ENCODE measurements at regions not wholly inside any gene's neighbourhood (a gene's known extent, or its start where the extent isn't known, plus 50 kb on each side); places are given as distances from the start of the nearest gene placed in this dataset.

DNA sequence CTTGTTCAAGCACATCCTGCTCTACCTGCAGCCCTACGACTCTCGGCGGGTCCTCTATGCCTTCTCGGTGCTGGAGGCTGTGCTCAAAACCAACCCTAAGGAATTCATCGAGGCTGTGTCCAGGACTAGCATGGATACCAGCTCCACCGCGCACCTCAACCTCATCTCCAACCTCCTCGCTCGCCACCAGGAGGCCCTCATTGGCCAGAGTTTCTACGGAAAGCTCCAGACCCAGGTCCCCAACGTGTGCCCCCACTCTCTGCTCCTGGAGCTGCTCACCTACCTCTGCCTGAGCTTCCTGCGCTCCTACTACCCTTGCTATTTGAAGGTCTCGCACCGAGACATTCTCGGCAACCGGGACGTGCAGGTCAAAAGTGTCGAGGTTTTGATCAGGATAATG, 74.3 kb upstream of the MORC3 start:
- TF ChIP-seq, protein P1, sequence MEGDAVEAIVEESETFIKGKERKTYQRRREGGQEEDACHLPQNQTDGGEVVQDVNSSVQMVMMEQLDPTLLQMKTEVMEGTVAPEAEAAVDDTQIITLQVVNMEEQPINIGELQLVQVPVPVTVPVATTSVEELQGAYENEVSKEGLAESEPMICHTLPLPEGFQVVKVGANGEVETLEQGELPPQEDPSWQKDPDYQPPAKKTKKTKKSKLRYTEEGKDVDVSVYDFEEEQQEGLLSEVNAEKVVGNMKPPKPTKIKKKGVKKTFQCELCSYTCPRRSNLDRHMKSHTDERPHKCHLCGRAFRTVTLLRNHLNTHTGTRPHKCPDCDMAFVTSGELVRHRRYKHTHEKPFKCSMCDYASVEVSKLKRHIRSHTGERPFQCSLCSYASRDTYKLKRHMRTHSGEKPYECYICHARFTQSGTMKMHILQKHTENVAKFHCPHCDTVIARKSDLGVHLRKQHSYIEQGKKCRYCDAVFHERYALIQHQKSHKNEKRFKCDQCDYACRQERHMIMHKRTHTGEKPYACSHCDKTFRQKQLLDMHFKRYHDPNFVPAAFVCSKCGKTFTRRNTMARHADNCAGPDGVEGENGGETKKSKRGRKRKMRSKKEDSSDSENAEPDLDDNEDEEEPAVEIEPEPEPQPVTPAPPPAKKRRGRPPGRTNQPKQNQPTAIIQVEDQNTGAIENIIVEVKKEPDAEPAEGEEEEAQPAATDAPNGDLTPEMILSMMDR (IDR thresholded peaks at IDR 0.05): no peak
- no peak for TF ChIP-seq POLR2A (IDR thresholded peaks at IDR 0.05)

Measured in heart left ventricle (tissue), 13 donors.